ENCODE measurements at regions not wholly inside any gene's neighbourhood (a gene's known extent, or its start where the extent isn't known, plus 50 kb on each side); places are given as distances from the start of the nearest gene placed in this dataset.

DNA sequence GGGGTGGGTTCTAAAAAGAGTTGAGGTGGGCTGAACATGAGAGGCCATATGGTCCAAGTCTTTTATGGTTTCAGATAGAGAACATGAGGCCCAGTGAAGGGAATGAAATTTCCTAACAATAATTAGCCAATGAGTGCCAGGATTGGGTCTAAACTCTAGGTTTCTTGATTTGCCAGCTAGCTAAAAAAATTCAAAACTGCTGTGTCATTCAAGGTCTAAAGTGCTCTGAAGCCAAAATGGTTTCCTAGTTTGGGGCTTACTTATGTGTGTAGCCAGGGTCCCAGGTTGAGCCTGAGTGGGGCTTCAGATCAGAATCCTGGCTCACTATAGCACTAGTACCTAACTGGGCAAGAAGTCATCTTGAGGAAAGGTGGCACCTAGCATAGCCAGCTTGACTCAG, 55.3 kb upstream of the SYN2 start:
- DNase-seq (ENCODE audit: low read depth in 1 of 2, low spot score in 1 of 2), result no peak
- no peak for TF ChIP-seq POLR2AphosphoS5 (IDR thresholded peaks at IDR 0.05; ENCODE audit: low read depth)
- TF ChIP-seq SPI1 (IDR thresholded peaks at IDR 0.05; ENCODE audit: borderline replicate concordance, low read depth), result no peak
- no peak for TF ChIP-seq GABPA (IDR thresholded peaks at IDR 0.05; ENCODE audit: low read depth)
- TF ChIP-seq CTCF (IDR thresholded peaks at IDR 0.05; ENCODE audit: insufficient read depth, low read length), result no peak
- TF ChIP-seq REST (IDR thresholded peaks at IDR 0.05; ENCODE audit: insufficient replicate concordance, low read depth), result no peak
- Histone ChIP-seq H3K27me3 (ENCODE audit: insufficient read depth, poor library complexity, severe bottlenecking) (no peaks in the 10 kb centered on the region), H3K27ac (replicated peaks) (no peak overlapping the region), H3K4me3 (replicated peaks; ENCODE audit: insufficient read depth, low read length) (no peak overlapping the region)

DNA sequence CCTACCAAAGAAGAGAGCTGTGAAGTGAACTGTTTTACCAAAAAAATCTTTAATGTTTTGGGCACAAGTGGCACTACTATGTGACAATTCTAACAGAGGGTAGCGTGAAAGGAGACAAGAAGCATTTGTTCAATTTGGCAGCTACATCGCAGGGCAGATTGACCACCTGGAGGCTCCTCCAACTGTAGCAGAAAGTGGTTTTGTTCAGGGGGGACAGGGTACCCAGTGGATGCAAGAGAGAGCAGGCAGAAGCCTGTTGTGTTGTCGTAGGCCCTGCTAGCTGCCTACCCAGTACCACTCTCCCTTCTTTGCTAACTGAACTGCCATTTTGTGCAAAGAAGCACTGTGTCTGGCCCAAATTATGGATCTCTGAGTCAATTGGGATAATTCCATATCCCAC, 54.8 kb upstream of the SYN2 start:
- Histone ChIP-seq H3K27me3 (ENCODE audit: insufficient read depth, poor library complexity, severe bottlenecking) (no peaks in the 10 kb centered on the region), H3K27ac (replicated peaks) (no peak overlapping the region), H3K4me3 (replicated peaks; ENCODE audit: insufficient read depth, low read length) (no peak overlapping the region)
- no peak for DNase-seq (ENCODE audit: low read depth in 1 of 2, low spot score in 1 of 2)
- no peak for TF ChIP-seq SPI1 (IDR thresholded peaks at IDR 0.05; ENCODE audit: borderline replicate concordance, low read depth)
- no peak for TF ChIP-seq GABPA (IDR thresholded peaks at IDR 0.05; ENCODE audit: low read depth)
- TF ChIP-seq CTCF (IDR thresholded peaks at IDR 0.05; ENCODE audit: insufficient read depth, low read length), result no peak
- TF ChIP-seq POLR2AphosphoS5 (IDR thresholded peaks at IDR 0.05; ENCODE audit: low read depth), result no peak
- no peak for TF ChIP-seq REST (IDR thresholded peaks at IDR 0.05; ENCODE audit: insufficient replicate concordance, low read depth)

GRCh38 chr3:11950576-11950975, 53.6 kb upstream of the SYN2 start:
- no peak overlapping the region for H3K27ac ChIP-seq (replicated peaks)
- DNase-seq (ENCODE audit: low read depth in 1 of 2, low spot score in 1 of 2), result no peak
- no peaks in the 10 kb centered on the region for H3K27me3 ChIP-seq (ENCODE audit: insufficient read depth, poor library complexity, severe bottlenecking)
- TF ChIP-seq CTCF (IDR thresholded peaks at IDR 0.05; ENCODE audit: insufficient read depth, low read length) (no peak), REST (IDR thresholded peaks at IDR 0.05; ENCODE audit: insufficient replicate concordance, low read depth) (no peak), POLR2AphosphoS5 (IDR thresholded peaks at IDR 0.05; ENCODE audit: low read depth) (no peak), GABPA (IDR thresholded peaks at IDR 0.05; ENCODE audit: low read depth) (no peak), SPI1 (IDR thresholded peaks at IDR 0.05; ENCODE audit: borderline replicate concordance, low read depth) (no peak)
- no peak overlapping the region for H3K4me3 ChIP-seq (replicated peaks; ENCODE audit: insufficient read depth, low read length)

Data from HL-60 (cell line).